Thoracic aorta (tissue), 2 donors: ENCODE measurements at regions not wholly inside any gene's neighbourhood (a gene's known extent, or its start where the extent isn't known, plus 50 kb on each side); places are given as distances from the start of the nearest gene placed in this dataset.

ENCODE experiments used
- ATAC-seq: fragments of 150-250 bp; one replicate; pipeline ENCODE4 v1.8.0; 2017; ENCODE audit warnings: low read depth; ENCODE audit not compliant: insufficient number of reproducible peaks, low FRiP score
- DNase-seq: peaks from one replicate; pipeline ENCODE4 v3.0.0-alpha.2; 2020; ENCODE audit warnings: low spot score
- H3K27ac ChIP-seq, 2 donors: fragments of 200-600 bp; sonication (generic); 1 replicate in 1 of 2; 2 replicates in 1 of 2; pipeline ENCODE4 v1.5.1; 2016; ENCODE audit warnings: mild to moderate bottlenecking in 2 of 2, moderate library complexity in 2 of 2
- H3K27me3 ChIP-seq: fragments of 200-600 bp; sonication (generic); replicated peaks from 2 replicates; pipeline ENCODE4 v1.6.0; 2016; ENCODE audit warnings: mild to moderate bottlenecking; ENCODE audit not compliant: insufficient read depth
- H3K36me3 ChIP-seq: fragments of 200-600 bp; sonication (generic); one replicate; pipeline ENCODE4 v1.5.1; 2016
- H3K4me1 ChIP-seq, 2 donors: fragments of 200-600 bp; sonication (generic); 1 replicate in 1 of 2; 2 replicates in 1 of 2; pipeline versions ENCODE4 v1.5.1 to v1.6.0; 2016; ENCODE audit warnings: low read depth in 2 of 2, mild to moderate bottlenecking in 1 of 2; ENCODE audit not compliant: control insufficient read depth in 1 of 2
- H3K4me3 ChIP-seq: fragments of 200-600 bp; sonication (generic); 2 replicates; pipeline ENCODE4 v1.5.1; 2016; ENCODE audit warnings: mild to moderate bottlenecking
- H3K9me3 ChIP-seq: fragments of 200-600 bp; sonication (generic); 2 replicates; pipeline ENCODE4 v1.5.1; 2016
- CTCF ChIP-seq: fragments of 200-600 bp; sonication (generic); IDR thresholded peaks from one replicate; pipeline ENCODE4 v1.5.1; 2019; ENCODE audit warnings: antibody characterized with exemption

DNA sequence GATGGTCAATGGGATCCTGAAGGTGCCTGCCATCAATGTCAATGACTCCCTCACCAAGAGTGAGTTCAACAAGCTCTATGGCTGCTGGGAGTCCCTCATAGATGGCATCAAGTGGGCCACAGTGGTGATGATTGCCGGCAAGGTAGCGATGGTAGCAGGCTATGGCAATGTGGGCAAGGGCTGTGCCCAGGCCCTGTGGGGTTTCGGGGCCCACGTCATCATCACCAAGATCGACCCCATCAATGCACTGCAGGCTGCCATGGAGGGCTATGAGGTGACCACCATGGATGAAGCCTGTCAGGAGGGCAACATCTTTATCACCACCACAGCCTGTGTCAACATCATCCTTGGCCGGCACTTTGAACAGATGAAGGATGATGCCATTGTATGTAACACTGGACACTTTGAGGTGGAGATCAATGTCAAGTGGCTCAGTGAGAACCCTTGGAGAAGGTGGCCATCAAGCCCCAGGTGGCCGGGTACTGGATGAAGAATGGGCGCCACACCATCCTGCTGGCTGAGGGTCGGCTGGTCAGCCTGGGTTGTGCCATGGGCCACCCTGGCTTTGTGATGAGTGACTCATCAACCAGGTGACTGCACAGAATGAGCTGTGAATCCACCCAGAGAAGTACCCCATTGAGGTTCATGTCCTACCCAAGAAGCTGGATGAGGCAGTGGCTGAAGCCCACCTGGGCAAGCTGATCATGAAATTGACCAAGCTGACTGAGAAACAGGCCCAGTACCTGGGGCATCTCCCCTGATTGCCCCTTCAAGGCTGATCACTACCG, 63.0 kb upstream of the ANTXRL start:
- Histone ChIP-seq H3K27me3 (no peaks in the 10 kb centered on the region), H3K9me3 (no peaks in the 10 kb centered on the region), H3K36me3 (no peaks in the 10 kb centered on the region), H3K27ac (no peak overlapping the region), H3K4me1 (no peaks in the 10 kb centered on the region), H3K4me3 (no peak overlapping the region)
- DNase-seq (no peak), ATAC-seq (no peak)
- TF ChIP-seq CTCF: no peak

DNA sequence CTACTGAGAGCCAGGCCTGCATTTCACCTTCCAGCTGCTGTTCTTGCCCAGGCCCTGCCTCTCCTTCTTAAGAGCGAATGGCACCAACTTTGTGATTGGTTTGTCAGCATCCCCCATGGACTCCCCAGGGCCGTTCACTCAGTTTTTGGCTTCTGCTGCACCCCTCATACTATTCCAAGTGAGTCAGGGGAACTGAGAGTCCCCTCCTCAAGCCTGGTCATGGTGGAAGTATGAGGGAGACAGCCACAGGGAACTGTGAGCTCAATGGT, 62.4 kb upstream of the ANTXRL start:
- no peaks in the 10 kb centered on the region for H3K27me3 ChIP-seq
- H3K4me3 ChIP-seq: no peak overlapping the region
- no peak for ATAC-seq
- H3K27ac ChIP-seq: no peak overlapping the region
- no peak for TF ChIP-seq CTCF
- H3K4me1 ChIP-seq: no peaks in the 10 kb centered on the region
- no peak for DNase-seq
- no peaks in the 10 kb centered on the region for H3K9me3 ChIP-seq
- no peaks in the 10 kb centered on the region for H3K36me3 ChIP-seq

DNA sequence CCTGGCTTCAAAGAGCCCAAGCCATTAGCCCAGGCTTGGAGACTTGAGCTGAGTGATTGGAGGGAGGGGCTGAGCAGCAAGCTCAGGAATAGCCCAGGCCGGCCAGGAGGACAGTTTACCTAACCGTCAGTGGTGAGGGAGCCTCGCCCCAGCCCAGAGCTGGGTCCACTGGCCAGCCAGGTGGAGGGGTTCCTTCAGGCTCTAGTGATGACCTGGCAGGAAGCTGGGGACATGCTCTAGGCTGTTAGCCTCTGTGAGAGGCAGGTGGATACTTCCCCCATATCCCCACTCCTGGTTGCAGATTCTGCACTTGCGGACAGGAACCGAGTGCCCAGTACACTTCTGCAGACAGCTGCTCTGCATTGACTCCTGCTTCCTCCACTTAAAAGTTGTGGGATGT, 61.2 kb upstream of the ANTXRL start:
- Histone ChIP-seq H3K36me3 (no peaks in the 10 kb centered on the region), H3K4me1 (no peaks in the 10 kb centered on the region), H3K4me3 (no peak overlapping the region), H3K27me3 (no peaks in the 10 kb centered on the region), H3K27ac (no peak overlapping the region), H3K9me3 (no peaks in the 10 kb centered on the region)
- no peak for DNase-seq
- ATAC-seq: no peak
- no peak for TF ChIP-seq CTCF

- TF ChIP-seq CTCF: no peak
- Histone ChIP-seq H3K9me3 (no peaks in the 10 kb centered on the region), H3K27ac (no peak overlapping the region), H3K4me3 (no peak overlapping the region), H3K27me3 (no peaks in the 10 kb centered on the region), H3K4me1 (no peaks in the 10 kb centered on the region), H3K36me3 (no peaks in the 10 kb centered on the region)
- DNase-seq (no peak), ATAC-seq (no peak)
These were observed 60.6 kb upstream of the ANTXRL start for GRCh38 chr10:46226232-46226631.

GRCh38 chr10:46226900-46227558, 59.8 kb upstream of the ANTXRL start:
- Histone ChIP-seq H3K36me3 (no peaks in the 10 kb centered on the region), H3K4me3 (no peak overlapping the region), H3K27ac (no peak overlapping the region), H3K9me3 (no peaks in the 10 kb centered on the region), H3K4me1 (no peaks in the 10 kb centered on the region), H3K27me3 (no peaks in the 10 kb centered on the region)
- DNase-seq: no peak
- no peak for TF ChIP-seq CTCF
- ATAC-seq: no peak
